GM21526 (cell line): ENCODE measurements at regions not wholly inside any gene's neighbourhood (a gene's known extent, or its start where the extent isn't known, plus 50 kb on each side); places are given as distances from the start of the nearest gene placed in this dataset.
"Not testable (repeated sequence)": the region's sequence is repeated elsewhere in the genome, so short reads cannot be mapped to it uniquely, and the experiment has no call there.

ENCODE experiments used
- ATAC-seq: cut with Tn5 transposase; IDR thresholded peaks from one replicate; pipeline ENCODE4 v1.9.1; 2021; ENCODE audit warnings: moderate library complexity; ENCODE audit not compliant: unreplicated experiment, low FRiP score

GRCh38 chr2:595831-596592 lies 81.2 kb downstream of the TMEM18 start:
- ATAC-seq = no peak

- ATAC-seq = no peak
These were observed 81.9 kb downstream of the TMEM18 start for GRCh38 chr2:595141-595815.

- ATAC-seq = no peak
These were observed 82.8 kb downstream of the TMEM18 start for GRCh38 chr2:594297-594949.

DNA sequence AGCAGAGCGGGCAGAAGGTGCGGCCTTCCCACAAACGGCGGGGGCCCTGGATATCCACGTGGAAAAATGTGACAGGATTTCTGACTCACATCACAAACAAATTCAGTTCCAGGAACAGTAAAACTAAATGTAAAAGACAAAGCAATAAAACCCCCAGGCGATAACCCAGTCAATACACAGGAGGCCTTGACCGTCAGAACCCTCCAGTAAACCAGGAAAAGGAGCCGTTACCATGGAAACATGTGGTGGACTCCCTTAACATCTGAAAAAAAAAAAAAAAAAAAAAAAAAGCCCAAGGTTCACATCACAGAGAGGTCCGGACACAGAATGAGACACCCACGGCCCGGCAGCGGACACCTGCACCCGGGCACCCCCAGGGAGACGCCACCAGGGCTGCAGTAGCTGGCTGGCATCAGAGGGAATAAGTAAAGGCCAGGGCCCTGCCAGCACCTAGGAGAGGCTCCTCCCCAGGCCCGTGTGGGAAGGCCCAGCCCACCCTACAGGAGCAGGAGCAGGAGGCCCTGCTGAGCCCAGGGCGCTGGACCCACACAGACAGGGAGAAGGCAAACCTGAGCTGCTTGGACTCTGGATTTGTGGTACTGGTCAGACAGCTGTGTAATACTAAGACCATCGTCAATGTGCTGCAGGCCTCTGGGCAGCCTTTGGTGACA lies 83.7 kb downstream of the TMEM18 start:
- ATAC-seq = no peak

DNA sequence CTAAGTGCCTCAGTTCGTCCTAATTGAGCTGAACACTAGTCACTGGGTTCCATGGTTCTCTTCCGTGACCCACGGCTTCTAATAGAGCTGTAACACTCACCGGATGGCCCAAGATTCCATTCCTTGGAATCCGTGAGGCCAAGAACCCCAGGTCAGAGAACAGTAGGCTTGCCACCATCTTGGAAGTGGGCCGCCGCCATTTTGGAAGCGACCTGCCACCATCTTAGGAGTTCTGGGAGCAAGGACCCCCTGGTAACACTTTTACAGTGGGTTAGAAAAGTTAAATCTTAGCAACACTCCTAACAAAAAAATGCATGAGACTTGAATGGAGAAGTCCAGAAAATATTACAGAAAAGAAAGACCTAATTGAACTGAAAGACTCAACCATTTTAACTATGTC lies 84.5 kb downstream of the TMEM18 start:
- ATAC-seq = no peak

GRCh38 chr2:590214-591175 lies 86.7 kb downstream of the TMEM18 start:
- no peak for ATAC-seq

- no peak for ATAC-seq
These were observed 87.7 kb downstream of the TMEM18 start for GRCh38 chr2:589281-590130.

DNA sequence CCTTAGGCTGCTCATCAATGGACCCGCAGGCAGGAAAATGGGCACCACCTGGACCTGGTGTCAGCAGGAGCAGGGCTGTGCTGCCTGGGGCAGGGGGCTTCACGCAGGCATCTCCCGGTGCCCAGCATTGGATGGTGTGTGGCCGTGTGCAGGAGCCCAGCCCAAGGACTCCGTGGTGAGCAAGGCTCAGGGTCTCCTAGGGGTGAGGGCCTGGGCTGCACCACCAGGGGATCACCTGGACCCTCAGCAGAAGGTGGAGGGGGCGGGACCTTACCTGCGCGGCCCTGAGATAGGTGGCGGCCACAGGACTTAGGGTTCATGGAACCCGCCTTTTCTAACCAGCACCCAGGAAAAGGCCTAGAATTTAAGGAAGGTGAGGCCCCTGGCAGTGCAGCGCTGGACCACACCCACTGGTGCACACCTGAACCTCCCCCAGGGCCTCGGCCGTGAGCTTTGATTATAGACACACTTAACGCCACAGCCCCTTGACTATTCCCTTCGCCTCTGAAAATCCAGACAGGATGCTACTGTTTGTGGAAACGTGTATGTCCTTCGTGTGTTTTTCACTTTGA lies 89.0 kb downstream of the TMEM18 start:
- ATAC-seq = no peak

- ATAC-seq = no peak
These were observed 89.9 kb downstream of the TMEM18 start for GRCh38 chr2:587087-587960.

GRCh38 chr2:586641-587076 lies 90.5 kb downstream of the TMEM18 start:
- ATAC-seq = no peak

- ATAC-seq = peak; percentile 99
These were observed 92.1 kb downstream of the TMEM18 start for GRCh38 chr2:584863-585823.

DNA sequence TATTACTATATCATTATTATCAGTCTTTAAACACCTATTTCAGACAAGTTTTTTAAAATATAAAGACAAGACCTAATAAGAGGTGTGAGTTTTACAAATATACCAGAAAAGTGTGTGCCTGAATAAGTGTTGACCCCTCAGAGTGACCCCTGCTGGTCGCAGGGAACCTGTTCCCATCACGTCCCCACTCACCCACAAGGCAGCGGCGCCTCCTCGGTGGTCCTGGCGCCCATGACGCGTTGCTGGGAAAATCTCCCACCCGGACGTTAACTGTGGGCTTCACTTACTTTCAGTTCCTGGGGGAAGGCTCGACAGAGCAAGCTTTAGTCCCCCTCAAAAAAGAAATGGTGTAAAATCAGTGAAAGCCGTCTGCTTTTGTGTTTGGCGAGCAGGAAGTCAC lies 93.5 kb downstream of the TMEM18 start:
- ATAC-seq = no peak

DNA sequence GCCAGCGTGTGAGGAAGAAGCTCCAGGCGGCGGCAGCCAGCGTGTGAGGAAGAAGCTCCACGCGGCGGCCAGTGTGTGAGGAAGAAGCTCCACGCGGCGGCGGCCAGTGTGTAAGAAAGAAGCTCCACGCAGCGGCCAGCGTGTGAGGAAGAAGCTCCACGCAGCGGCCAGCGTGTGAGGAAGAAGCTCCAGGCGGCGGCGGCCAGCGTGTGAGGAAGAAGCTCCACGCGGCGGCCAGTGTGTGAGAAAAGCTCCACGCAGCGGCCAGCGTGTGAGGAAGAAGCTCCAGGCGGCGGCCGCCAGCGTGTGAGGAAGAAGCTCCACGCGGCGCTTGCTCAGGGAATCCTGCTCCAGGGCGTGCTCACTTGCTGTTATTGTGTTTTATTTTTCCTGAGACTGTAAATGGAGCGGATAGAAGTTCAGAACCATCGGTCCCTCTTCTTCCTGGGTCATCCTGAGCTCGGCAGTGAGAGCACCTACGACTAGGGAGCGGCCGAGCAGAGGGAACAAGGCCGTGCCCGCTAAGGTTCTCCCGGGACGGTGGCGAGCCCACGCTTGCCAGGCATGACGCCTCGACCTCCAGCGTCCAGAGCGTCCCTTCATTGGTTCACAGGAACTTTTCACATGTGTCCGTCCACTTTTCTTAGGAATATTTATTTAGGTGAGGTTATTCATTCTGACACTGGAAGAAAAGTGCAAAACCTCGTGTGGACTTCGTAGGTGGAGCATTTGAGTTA lies 94.2 kb downstream of the TMEM18 start:
- ATAC-seq = no peak

- not testable (repeated sequence) for ATAC-seq
These were observed 94.9 kb downstream of the TMEM18 start for GRCh38 chr2:582289-582688.

DNA sequence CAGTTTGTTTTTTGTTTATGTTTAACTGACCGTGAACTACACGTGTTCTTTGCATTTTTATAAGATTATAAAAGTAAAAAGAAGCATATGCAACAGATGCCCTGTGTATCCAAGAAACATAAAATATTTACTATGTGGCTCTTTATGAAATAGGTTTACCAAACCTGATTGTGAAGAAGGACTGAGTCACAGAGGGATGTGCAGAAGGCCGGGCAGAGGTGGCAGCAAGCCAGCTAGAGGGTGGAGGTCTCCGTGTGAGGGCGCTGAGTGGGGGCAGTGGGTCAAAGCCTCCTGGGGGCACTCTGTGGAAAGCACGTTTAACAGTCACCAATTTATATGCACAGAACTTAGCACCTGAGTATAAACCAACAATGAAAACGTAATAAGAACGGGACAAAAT lies 97.2 kb downstream of the TMEM18 start:
- no peak for ATAC-seq

GRCh38 chr2:579351-579886 lies 97.8 kb downstream of the TMEM18 start:
- no peak for ATAC-seq
